ENCODE measurements at regions not wholly inside any gene's neighbourhood (a gene's known extent, or its start where the extent isn't known, plus 50 kb on each side); places are given as distances from the start of the nearest gene placed in this dataset.
"Not testable (repeated sequence)": the region's sequence is repeated elsewhere in the genome, so short reads cannot be mapped to it uniquely, and the experiment has no call there.

- TF ChIP-seq CEBPB (IDR thresholded peaks at IDR 0.05; ENCODE audit: low read depth, low read length); ELK1 (IDR thresholded peaks at IDR 0.05; ENCODE audit: borderline replicate concordance, low read depth, low read length); CHD1 (IDR thresholded peaks at IDR 0.05; ENCODE audit: low read depth, low read length); POLR2A (IDR thresholded peaks at IDR 0.05; ENCODE audit: low read depth, low read length); CTCF (conservative IDR thresholded peaks at IDR 0.05; ENCODE audit: low read depth, low read length); SMC3 (IDR thresholded peaks at IDR 0.05; ENCODE audit: low read depth, low read length); RAD21 (IDR thresholded peaks at IDR 0.05; ENCODE audit: low read length); USF2 (IDR thresholded peaks at IDR 0.05; ENCODE audit: low read depth, low read length); RCOR1 (IDR thresholded peaks at IDR 0.05; ENCODE audit: insufficient replicate concordance, low read length): not testable (repeated sequence)
These were observed 1008.0 kb upstream of the DDX18 start for GRCh38 chr2:116806505-116806904.
